ENCODE measurements at regions not wholly inside any gene's neighbourhood (a gene's known extent, or its start where the extent isn't known, plus 50 kb on each side); places are given as distances from the start of the nearest gene placed in this dataset.

DNA sequence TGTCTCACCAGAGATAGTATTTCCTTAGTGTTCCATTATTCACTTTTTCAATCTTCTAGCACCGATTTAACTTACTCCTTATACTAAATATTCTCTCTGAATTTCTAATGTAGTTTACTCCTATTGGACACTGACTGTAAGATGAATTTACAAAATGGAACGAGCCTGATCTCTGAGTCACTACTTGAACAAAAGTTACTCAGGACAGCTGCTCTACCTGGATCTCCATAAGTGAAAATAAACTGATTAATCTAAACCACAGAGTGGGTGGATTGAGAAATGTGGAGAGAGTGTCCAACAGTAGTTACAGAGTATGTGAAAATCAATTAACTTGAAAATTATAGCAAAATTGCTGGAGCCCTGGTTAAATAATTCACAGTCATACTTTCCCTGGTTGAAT lies 141.7 kb upstream of the CHORDC1 start:
- no peak for TF ChIP-seq NFE2L2 (IDR thresholded peaks at IDR 0.05; ENCODE audit: low read depth, low read length)
- TF ChIP-seq, protein P1, sequence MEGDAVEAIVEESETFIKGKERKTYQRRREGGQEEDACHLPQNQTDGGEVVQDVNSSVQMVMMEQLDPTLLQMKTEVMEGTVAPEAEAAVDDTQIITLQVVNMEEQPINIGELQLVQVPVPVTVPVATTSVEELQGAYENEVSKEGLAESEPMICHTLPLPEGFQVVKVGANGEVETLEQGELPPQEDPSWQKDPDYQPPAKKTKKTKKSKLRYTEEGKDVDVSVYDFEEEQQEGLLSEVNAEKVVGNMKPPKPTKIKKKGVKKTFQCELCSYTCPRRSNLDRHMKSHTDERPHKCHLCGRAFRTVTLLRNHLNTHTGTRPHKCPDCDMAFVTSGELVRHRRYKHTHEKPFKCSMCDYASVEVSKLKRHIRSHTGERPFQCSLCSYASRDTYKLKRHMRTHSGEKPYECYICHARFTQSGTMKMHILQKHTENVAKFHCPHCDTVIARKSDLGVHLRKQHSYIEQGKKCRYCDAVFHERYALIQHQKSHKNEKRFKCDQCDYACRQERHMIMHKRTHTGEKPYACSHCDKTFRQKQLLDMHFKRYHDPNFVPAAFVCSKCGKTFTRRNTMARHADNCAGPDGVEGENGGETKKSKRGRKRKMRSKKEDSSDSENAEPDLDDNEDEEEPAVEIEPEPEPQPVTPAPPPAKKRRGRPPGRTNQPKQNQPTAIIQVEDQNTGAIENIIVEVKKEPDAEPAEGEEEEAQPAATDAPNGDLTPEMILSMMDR (conservative IDR thresholded peaks at IDR 0.05; ENCODE audit: low read depth, low read length): no peak
- TF ChIP-seq POLR2A (IDR thresholded peaks at IDR 0.05; ENCODE audit: low read depth, low read length): no peak
- TF ChIP-seq RFX5 (IDR thresholded peaks at IDR 0.05; ENCODE audit: low read depth, low read length): no peak
- no peak for TF ChIP-seq SMC3 (IDR thresholded peaks at IDR 0.05; ENCODE audit: low read depth, low read length)
- TF ChIP-seq, protein P2, sequence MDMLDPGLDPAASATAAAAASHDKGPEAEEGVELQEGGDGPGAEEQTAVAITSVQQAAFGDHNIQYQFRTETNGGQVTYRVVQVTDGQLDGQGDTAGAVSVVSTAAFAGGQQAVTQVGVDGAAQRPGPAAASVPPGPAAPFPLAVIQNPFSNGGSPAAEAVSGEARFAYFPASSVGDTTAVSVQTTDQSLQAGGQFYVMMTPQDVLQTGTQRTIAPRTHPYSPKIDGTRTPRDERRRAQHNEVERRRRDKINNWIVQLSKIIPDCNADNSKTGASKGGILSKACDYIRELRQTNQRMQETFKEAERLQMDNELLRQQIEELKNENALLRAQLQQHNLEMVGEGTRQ (IDR thresholded peaks at IDR 0.05; ENCODE audit: low read depth, low read length): no peak
- TF ChIP-seq MAFK (IDR thresholded peaks at IDR 0.05; ENCODE audit: low read depth, low read length): no peak
- no peak for TF ChIP-seq MXI1 (IDR thresholded peaks at IDR 0.05; ENCODE audit: borderline replicate concordance, low read depth, low read length)
- TF ChIP-seq RAD21 (IDR thresholded peaks at IDR 0.05; ENCODE audit: low read length): no peak
- no peak for TF ChIP-seq RCOR1 (IDR thresholded peaks at IDR 0.05; ENCODE audit: insufficient replicate concordance, low read length)

Data from IMR-90 (cell line).